HG03460 (cell line): ENCODE measurements at regions not wholly inside any gene's neighbourhood (a gene's known extent, or its start where the extent isn't known, plus 50 kb on each side); places are given as distances from the start of the nearest gene placed in this dataset.
"Not testable (repeated sequence)": the region's sequence is repeated elsewhere in the genome, so short reads cannot be mapped to it uniquely, and the experiment has no call there.

ENCODE experiments used
- ATAC-seq: cut with Tn5 transposase; IDR thresholded peaks from one replicate; pipeline ENCODE4 v1.9.1; 2021; ENCODE audit not compliant: unreplicated experiment

DNA sequence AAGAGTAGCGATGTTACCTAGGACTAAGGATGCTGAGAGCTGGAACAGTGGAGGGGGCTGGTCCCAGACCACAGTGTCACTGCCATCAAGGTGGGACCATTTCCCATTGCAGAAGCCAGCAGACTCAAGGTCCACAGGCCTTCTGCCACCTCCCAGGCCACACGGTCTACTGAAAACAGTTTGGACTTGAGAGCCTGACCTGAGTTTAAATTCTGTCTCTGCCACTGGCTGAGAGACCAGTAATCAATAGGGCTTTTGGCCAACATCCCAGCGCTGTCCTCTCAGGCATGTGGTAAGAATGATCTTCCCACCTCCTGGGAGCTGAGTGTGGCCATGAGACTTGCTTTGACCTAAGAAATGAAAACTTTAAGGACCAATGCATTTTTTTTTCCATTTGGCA lies 331.4 kb upstream of the CDH5 start:
- ATAC-seq: no peak

DNA sequence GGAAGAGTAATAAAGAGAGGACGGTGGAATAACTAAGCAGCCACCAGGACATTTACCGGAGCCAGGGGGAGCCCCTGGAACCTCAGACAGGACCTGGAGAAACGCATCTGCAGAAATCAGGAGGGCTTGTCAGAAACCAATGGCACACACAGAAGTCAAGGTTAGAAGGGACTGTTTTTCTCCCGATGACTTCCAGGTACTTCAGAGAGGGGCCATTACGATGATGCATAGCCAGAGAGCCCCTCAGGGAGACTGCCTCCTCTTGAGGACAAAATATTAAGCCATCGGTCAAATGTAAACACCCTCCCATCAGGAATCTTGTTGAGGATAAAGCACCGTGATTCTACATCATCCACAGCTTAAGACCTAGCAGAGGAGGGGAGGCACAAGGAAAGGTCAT lies 333.6 kb upstream of the CDH5 start:
- no peak for ATAC-seq

GRCh38 chr16:66030036-66030435 lies 336.5 kb upstream of the CDH5 start:
- ATAC-seq: no peak

- ATAC-seq: no peak
Observed at GRCh38 chr16:66028510-66029216, 337.8 kb upstream of the CDH5 start.

GRCh38 chr16:66026787-66027330 lies 339.6 kb upstream of the CDH5 start:
- no peak for ATAC-seq

DNA sequence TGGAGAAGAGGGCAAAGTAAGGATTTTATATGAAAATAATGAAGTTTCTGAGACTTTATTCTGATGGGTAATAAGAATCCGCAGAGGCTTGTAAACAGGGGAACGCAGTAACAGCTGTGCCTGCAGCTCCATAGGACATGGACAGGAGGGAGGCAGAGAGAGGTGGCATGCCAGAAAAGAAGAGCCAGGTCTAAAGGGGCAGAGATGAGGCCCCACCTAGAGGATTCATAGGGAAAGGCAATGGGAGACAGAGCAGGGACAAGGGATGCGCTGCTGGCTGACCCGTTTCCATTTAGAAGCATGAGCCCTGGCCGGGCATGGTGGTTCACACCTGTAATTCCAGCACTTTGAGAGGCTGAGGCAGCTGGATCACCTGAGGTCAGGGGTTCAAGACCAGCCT lies 340.3 kb upstream of the CDH5 start:
- no peak for ATAC-seq

DNA sequence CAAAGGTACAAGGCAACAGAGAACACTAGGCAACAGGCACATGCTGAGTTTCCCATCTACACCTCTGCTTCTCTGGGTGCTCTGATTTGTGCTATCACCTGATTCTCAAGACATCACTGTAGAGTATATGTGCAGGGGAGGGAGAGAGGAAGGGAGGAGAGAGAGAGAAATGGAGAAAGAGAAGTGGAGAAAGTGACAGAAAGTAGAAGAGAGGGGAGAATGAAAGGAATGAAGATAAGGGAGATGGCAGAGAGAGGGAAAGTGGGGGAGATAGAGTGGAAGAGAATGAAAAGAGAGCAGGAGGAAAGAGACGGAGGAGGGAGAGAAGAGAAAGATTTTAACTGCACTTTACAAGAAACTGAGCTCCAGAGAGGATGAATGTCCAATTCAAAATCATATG lies 340.7 kb upstream of the CDH5 start:
- no peak for ATAC-seq

DNA sequence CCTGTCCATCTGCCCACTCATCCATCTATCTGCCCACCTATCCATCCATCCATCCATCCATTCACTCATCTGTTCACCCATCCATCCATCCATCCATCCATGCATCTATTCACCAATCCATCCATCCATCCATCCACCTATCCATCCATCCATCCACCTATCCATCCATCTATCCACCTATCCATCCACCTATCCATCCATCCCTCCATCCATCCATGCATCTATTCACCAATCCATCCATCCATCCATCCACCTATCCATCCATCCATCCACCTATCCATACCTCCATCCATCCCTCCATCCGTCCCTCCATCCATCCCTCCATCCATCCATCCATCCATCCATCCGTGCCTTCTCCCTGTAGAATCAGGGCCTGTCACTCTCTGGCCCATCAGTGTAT lies 341.9 kb upstream of the CDH5 start:
- ATAC-seq: not testable (repeated sequence)

- no peak for ATAC-seq
Observed at GRCh38 chr16:66023481-66023880, 343.0 kb upstream of the CDH5 start.

GRCh38 chr16:66020642-66021041 lies 345.8 kb upstream of the CDH5 start:
- ATAC-seq: no peak

GRCh38 chr16:66020046-66020445 lies 346.4 kb upstream of the CDH5 start:
- no peak for ATAC-seq

DNA sequence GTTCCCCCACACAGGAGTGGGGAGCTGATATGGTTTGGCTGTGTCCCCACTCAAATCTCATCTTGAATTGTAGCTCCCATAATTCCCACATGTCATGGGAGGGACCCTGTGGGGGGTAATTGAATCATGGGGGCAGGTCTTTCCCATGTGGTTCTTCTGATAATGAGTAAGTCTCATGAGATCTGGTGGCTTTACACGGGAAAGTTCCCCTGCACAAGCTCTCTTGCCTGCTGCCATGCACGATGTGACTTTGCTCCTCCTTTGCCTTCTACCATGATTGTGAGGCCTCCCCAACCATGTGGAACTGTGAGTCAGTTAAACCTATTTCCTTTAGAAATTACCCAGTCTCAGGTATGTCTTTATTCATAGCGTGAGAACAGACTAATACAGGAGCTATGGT lies 347.0 kb upstream of the CDH5 start:
- ATAC-seq: not testable (repeated sequence)

GRCh38 chr16:66014221-66014620 lies 352.3 kb upstream of the CDH5 start:
- no peak for ATAC-seq

DNA sequence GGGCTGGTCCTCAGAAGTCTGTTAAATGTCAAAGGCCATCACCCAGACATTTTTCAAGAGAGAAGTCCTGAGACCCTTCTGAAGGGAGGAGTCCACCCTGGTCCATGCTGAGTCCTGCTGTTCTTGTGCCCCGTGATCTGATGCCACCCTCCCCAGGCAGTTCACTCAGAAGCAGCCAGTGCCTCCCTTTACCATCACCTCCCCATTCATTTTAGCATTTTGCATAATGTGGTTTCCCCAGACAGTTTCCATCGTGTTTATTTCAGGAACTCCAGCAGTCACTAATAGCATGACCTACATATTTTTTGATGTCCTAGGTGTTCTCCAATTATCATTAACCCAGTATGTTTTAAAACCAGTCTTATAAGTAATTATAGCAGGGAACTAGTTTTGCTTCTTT lies 353.0 kb upstream of the CDH5 start:
- ATAC-seq: no peak

DNA sequence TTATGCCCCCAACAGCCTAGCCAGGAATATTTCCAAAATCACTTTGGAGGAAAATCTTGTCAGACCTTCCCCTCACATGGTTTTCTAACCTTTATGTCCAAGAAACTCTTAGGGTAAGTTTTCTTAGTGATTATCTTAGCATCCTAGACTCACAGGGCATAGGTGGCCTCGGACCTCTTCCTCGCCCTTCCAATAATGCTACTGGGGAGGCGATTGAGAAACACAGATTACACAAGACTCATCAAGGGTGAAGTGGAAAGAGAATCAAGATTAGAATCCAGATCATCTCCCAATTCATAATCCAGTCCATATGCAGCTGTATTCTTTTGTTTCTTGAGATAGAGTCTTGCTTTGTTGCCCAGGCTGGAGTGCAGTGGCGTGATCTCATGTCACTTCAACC lies 358.4 kb upstream of the CDH5 start:
- ATAC-seq: no peak

DNA sequence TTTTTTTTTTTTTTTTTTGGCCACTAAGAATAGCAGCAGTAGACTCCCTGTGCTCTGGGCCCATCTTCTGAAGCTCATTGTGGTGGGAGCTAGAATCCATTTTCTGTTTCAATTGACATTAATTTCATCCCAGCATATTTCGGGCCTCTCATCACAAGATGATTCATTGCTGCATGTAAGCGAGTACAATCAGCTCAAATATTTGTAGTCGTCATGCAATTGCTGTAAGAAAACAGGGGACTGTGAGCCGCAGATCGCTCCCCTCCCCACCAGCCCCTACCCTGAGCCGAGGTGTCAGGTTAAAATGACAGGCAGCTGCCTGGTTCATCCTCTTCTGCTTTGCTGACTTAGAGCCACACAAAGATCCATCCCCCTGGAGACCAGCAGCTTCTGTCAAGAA lies 358.8 kb upstream of the CDH5 start:
- no peak for ATAC-seq

- ATAC-seq: no peak
Observed at GRCh38 chr16:66006485-66006884, 360.0 kb upstream of the CDH5 start.

DNA sequence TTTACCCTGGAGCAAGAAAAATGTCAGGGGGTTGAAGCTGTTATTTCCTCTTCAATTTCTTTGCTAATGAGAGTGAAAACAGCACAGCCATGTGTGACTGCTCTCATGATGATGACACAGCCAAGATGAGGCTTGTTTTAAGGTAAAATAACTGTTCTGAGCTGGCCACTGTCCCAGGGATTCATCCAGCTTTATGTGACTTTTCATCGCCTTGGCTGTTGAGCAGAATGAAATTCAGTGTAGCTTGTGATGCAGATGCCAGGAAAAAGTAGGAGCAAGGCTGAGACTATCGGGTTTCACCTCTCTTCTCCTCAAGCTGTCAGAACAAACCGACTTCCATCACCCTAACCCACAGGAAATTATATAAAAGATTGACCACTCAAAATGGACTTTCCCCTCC lies 361.8 kb upstream of the CDH5 start:
- ATAC-seq: no peak

GRCh38 chr16:66003201-66003600 lies 363.3 kb upstream of the CDH5 start:
- no peak for ATAC-seq

DNA sequence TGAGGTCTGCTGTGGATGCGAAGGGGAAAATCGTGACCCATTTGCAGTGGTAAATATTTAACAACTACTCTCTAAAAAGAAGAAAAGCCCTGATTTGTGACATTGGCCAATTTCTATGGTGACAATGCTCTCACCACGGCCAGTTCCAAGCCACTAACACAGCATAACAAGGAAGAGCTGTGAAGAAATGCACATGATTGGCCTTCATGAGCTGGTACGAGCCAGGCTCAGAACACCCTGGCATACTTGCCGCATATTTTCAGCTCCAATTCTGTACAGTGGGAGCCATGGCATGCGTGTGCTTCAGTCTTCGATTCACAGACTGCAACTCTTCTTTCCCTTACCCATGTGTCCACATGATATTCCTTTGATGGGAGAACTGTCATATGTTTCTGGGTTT lies 363.9 kb upstream of the CDH5 start:
- no peak for ATAC-seq

DNA sequence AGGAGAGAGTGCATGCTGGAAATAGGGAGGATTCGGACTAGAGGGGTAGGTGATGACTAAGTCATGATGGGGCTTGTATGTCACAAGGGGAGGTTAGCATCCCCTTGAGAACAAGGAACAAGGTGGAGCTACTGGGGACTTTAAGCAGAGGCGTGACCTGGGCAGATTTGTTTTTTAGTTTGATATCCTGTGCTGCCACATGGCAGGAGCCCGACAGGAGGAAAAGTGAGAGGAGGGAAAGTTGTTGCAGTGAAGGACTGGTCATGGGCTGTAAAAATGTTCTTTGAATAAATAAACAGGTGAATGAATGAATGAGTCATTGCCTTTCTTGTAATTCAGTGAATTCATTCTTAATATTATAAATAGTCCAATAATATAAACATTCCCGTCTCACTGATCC lies 365.1 kb upstream of the CDH5 start:
- no peak for ATAC-seq

GRCh38 chr16:65998443-65998842 lies 368.0 kb upstream of the CDH5 start:
- ATAC-seq: no peak

DNA sequence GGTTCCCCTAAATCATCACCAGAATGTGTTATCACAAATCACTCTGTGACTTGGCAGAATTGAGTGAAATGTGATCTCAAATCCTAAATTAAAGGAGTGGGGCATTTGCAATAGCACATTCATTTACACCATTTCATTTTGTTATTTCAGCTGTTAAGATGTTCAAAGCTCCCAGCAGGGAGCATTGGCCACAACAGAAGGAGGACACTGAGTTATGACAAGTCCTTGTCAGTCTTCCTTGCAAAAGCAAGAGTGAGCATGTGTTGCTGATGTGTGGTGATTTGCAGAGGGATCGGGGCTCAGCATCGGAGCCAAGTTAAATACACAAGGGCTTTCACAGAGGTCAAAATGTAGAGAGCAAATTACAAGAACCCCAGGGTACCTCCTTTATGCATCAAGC lies 372.2 kb upstream of the CDH5 start:
- ATAC-seq: no peak
